H1 (cell line): ENCODE measurements at regions not wholly inside any gene's neighbourhood (a gene's known extent, or its start where the extent isn't known, plus 50 kb on each side); places are given as distances from the start of the nearest gene placed in this dataset.

Experiments used
- GABPA ChIP-seq: IDR thresholded peaks from 2 replicates; pipeline ENCODE4 v1.6.1; 2011; ENCODE audit warnings: mild to moderate bottlenecking, low read length, moderate library complexity, borderline replicate concordance; ENCODE audit not compliant: insufficient read depth
- MAFK ChIP-seq: IDR thresholded peaks from 2 replicates; pipeline ENCODE4 v1.6.1; 2012; ENCODE audit warnings: low read depth, mild to moderate bottlenecking, improper control_type of control experiment, low read length
- POLR2A ChIP-seq, 2 experiments: IDR thresholded peaks; 1 replicate in 1 of 2; 2 replicates in 1 of 2; pipeline ENCODE4 v1.6.1; 2011; ENCODE audit warnings: low read depth in 2 of 2, low read length in 2 of 2, mild to moderate bottlenecking in 2 of 2; ENCODE audit errors: control extremely low read depth in 1 of 2
- SIN3A ChIP-seq, 2 experiments: IDR thresholded peaks in 1 of 2; conservative IDR thresholded peaks in 1 of 2; 2 replicates each; pipeline ENCODE4 v1.6.1; 2011 to 2012; ENCODE audit warnings: low read length in 2 of 2, improper control_type of control experiment in 1 of 2, low read depth in 1 of 2, mild to moderate bottlenecking in 1 of 2
- SP2 ChIP-seq: IDR thresholded peaks from 2 replicates; pipeline ENCODE4 v1.6.1; 2012; ENCODE audit warnings: mild to moderate bottlenecking, low read length, inconsistent platforms
- TAF1 ChIP-seq: IDR thresholded peaks from 2 replicates; pipeline ENCODE4 v1.6.1; 2011; ENCODE audit warnings: mild to moderate bottlenecking, low read depth, low read length
- TAF7 ChIP-seq: optimal IDR thresholded peaks from 2 replicates; pipeline ENCODE3; 2011; ENCODE audit warnings: low read depth, mild to moderate bottlenecking, inconsistent platforms, low read length, moderate library complexity, borderline replicate concordance
- TCF12 ChIP-seq: IDR thresholded peaks from 2 replicates; pipeline ENCODE4 v1.6.1; 2011; ENCODE audit warnings: low read depth, mild to moderate bottlenecking, low read length
- TF ChIP-seq, protein P1 (sequence below): fragments of 300-600 bp; sonication (generic); IDR thresholded peaks from 2 replicates; pipeline ENCODE4 v1.7.1; 2012; ENCODE audit warnings: low read length, moderate library complexity, mild to moderate bottlenecking, inconsistent platforms; ENCODE audit not compliant: insufficient replicate concordance
- TF ChIP-seq, protein P2 (sequence below), 3 experiments: IDR thresholded peaks; 1 replicate in 2 of 3; 2 replicates in 1 of 3; pipeline versions ENCODE4 v1.5.1 to v1.6.1; 2011; ENCODE audit warnings: low read length in 3 of 3, mild to moderate bottlenecking in 3 of 3, inconsistent platforms in 2 of 3, low read depth in 1 of 3, moderate library complexity in 1 of 3; ENCODE audit not compliant: insufficient read depth in 1 of 3; ENCODE audit errors: control extremely low read depth in 1 of 3

DNA sequence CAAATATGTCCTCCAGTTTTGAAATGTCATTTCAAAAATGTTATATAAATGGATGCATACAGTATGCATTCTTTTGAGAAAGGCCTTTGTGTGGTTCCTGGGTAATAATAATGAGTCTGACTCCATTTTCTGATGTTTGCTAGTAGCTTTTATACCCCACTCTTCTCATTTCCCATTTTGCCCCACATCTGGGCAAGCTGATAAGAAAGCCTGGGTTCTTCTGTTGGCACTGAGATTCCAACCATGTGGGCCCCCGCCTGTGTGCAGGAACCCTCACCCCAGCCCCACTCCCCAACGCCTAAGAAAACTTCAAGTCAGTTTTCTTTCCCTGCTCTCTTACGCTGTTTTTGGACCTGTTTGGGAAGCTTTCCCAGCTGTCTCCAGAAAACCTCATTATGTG, 89.4 kb downstream of the SNX18 start (continued):
- TF ChIP-seq, protein P1, sequence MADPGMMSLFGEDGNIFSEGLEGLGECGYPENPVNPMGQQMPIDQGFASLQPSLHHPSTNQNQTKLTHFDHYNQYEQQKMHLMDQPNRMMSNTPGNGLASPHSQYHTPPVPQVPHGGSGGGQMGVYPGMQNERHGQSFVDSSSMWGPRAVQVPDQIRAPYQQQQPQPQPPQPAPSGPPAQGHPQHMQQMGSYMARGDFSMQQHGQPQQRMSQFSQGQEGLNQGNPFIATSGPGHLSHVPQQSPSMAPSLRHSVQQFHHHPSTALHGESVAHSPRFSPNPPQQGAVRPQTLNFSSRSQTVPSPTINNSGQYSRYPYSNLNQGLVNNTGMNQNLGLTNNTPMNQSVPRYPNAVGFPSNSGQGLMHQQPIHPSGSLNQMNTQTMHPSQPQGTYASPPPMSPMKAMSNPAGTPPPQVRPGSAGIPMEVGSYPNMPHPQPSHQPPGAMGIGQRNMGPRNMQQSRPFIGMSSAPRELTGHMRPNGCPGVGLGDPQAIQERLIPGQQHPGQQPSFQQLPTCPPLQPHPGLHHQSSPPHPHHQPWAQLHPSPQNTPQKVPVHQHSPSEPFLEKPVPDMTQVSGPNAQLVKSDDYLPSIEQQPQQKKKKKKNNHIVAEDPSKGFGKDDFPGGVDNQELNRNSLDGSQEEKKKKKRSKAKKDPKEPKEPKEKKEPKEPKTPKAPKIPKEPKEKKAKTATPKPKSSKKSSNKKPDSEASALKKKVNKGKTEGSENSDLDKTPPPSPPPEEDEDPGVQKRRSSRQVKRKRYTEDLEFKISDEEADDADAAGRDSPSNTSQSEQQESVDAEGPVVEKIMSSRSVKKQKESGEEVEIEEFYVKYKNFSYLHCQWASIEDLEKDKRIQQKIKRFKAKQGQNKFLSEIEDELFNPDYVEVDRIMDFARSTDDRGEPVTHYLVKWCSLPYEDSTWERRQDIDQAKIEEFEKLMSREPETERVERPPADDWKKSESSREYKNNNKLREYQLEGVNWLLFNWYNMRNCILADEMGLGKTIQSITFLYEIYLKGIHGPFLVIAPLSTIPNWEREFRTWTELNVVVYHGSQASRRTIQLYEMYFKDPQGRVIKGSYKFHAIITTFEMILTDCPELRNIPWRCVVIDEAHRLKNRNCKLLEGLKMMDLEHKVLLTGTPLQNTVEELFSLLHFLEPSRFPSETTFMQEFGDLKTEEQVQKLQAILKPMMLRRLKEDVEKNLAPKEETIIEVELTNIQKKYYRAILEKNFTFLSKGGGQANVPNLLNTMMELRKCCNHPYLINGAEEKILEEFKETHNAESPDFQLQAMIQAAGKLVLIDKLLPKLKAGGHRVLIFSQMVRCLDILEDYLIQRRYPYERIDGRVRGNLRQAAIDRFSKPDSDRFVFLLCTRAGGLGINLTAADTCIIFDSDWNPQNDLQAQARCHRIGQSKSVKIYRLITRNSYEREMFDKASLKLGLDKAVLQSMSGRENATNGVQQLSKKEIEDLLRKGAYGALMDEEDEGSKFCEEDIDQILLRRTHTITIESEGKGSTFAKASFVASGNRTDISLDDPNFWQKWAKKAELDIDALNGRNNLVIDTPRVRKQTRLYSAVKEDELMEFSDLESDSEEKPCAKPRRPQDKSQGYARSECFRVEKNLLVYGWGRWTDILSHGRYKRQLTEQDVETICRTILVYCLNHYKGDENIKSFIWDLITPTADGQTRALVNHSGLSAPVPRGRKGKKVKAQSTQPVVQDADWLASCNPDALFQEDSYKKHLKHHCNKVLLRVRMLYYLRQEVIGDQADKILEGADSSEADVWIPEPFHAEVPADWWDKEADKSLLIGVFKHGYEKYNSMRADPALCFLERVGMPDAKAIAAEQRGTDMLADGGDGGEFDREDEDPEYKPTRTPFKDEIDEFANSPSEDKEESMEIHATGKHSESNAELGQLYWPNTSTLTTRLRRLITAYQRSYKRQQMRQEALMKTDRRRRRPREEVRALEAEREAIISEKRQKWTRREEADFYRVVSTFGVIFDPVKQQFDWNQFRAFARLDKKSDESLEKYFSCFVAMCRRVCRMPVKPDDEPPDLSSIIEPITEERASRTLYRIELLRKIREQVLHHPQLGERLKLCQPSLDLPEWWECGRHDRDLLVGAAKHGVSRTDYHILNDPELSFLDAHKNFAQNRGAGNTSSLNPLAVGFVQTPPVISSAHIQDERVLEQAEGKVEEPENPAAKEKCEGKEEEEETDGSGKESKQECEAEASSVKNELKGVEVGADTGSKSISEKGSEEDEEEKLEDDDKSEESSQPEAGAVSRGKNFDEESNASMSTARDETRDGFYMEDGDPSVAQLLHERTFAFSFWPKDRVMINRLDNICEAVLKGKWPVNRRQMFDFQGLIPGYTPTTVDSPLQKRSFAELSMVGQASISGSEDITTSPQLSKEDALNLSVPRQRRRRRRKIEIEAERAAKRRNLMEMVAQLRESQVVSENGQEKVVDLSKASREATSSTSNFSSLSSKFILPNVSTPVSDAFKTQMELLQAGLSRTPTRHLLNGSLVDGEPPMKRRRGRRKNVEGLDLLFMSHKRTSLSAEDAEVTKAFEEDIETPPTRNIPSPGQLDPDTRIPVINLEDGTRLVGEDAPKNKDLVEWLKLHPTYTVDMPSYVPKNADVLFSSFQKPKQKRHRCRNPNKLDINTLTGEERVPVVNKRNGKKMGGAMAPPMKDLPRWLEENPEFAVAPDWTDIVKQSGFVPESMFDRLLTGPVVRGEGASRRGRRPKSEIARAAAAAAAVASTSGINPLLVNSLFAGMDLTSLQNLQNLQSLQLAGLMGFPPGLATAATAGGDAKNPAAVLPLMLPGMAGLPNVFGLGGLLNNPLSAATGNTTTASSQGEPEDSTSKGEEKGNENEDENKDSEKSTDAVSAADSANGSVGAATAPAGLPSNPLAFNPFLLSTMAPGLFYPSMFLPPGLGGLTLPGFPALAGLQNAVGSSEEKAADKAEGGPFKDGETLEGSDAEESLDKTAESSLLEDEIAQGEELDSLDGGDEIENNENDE, result no peak
- TF ChIP-seq GABPA (no peak), MAFK (no peak), SIN3A (conservative IDR thresholded peaks at IDR 0.05 in 1 of 2, IDR thresholded peaks at IDR 0.05 in 1 of 2; ENCODE audit: low read depth in 1 of 2, low read length in 2 of 2) (no peak), SP2 (no peak), TAF1 (no peak), TAF7 (no peak), TCF12 (no peak), POLR2A (IDR thresholded peaks at IDR 0.05; ENCODE audit: control extremely low read depth in 1 of 2, low read depth in 2 of 2, low read length in 2 of 2) (no peak)
- TF ChIP-seq, protein P2, sequence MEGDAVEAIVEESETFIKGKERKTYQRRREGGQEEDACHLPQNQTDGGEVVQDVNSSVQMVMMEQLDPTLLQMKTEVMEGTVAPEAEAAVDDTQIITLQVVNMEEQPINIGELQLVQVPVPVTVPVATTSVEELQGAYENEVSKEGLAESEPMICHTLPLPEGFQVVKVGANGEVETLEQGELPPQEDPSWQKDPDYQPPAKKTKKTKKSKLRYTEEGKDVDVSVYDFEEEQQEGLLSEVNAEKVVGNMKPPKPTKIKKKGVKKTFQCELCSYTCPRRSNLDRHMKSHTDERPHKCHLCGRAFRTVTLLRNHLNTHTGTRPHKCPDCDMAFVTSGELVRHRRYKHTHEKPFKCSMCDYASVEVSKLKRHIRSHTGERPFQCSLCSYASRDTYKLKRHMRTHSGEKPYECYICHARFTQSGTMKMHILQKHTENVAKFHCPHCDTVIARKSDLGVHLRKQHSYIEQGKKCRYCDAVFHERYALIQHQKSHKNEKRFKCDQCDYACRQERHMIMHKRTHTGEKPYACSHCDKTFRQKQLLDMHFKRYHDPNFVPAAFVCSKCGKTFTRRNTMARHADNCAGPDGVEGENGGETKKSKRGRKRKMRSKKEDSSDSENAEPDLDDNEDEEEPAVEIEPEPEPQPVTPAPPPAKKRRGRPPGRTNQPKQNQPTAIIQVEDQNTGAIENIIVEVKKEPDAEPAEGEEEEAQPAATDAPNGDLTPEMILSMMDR (IDR thresholded peaks at IDR 0.05; ENCODE audit: control extremely low read depth in 1 of 3, insufficient read depth in 1 of 3, low read depth in 1 of 3, low read length in 3 of 3), result no peak
